AG04450 (cell line): ENCODE measurements at regions not wholly inside any gene's neighbourhood (a gene's known extent, or its start where the extent isn't known, plus 50 kb on each side); places are given as distances from the start of the nearest gene placed in this dataset.
"Not testable (repeated sequence)": the region's sequence is repeated elsewhere in the genome, so short reads cannot be mapped to it uniquely, and the experiment has no call there.

Experiments used
- CTCF ChIA-PET: fragments of 300-600, 350-600 bp; formaldehyde crosslinking; extraction: SDS; loops from one replicate; lab custom pipeline; 2022; ENCODE audit warnings: antibody characterized with exemption, inconsistent platforms; lab: Charles Lee
- POLR2A ChIA-PET: fragments of 350-600 bp; formaldehyde crosslinking; extraction: SDS; loops from one replicate; lab custom pipeline; 2021; ENCODE audit warnings: antibody characterized with exemption, inconsistent platforms; lab: Yijun Ruan, JAX
- DNase-seq: peaks from one replicate; pipeline ENCODE4 v3.0.0-alpha.2; 2011; ENCODE audit warnings: low read depth, low spot score
- H3K27ac ChIP-seq: one replicate; pipeline ENCODE4 v1.5.1; 2012; ENCODE audit warnings: low read depth, low read length, control low read depth
- H3K27me3 ChIP-seq: one replicate; pipeline ENCODE4 v1.6.0; 2012; ENCODE audit warnings: low read length; ENCODE audit not compliant: control insufficient read depth, insufficient read depth
- H3K4me3 ChIP-seq: 2 replicates; pipeline ENCODE4 v1.5.1; 2011; ENCODE audit warnings: mild to moderate bottlenecking, low read depth, low read length, control low read depth
- H3K9me3 ChIP-seq: 2 replicates; pipeline ENCODE4 v1.5.1; 2012; ENCODE audit warnings: low read length; ENCODE audit not compliant: control insufficient read depth, insufficient read depth
- CTCF ChIP-seq: IDR thresholded peaks from 2 replicates; pipeline ENCODE4 v1.5.1; 2011; ENCODE audit warnings: low read depth, low read length, control low read depth, inconsistent platforms

DNA sequence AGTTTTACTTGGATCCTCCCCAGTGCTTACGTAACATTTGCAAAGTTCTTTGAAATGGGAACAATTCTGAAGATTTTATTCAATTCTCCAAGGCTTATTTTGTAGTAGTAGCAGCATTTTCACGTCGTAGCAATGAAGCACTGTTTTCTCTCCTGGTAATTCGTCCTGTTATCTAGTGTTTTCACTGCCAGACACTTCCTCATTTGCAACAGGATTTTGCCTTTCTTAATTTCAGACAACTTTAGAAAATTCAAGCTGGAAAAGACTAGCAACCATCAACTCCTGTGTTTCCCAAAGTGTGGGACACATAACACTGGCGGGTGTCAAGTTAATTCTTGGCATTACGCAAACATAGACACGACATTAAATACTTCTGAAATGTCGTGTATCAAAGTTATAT, 131.6 kb downstream of the CHD9NB start:
- POLR2A ChIA-PET = no interaction called here
- CTCF ChIA-PET = no interaction called here
- no peaks in the 10 kb centered on the region for H3K9me3 ChIP-seq
- no peak for DNase-seq
- H3K4me3 ChIP-seq = no peak overlapping the region
- TF ChIP-seq CTCF = no peak
- no peaks in the 10 kb centered on the region for H3K27me3 ChIP-seq
- no peak overlapping the region for H3K27ac ChIP-seq

DNA sequence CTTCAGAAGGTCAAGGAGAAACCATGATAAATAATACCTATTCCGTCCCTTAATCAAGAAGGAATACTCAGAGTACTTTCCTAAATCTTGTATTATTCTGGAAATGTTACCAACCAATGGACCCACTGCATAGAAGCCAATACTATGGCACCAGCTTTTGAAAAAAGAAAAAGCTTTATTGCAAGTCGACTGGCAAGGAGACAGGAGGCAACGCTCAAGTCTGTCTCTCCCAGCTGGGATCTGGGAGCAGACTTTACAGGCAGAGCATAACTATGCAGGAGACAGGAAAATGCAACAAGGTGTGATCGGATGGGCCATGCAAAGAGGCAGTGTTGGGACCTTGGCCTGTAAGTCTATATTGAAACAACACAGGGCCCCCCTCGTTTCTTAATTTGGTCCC, 132.4 kb downstream of the CHD9NB start:
- Histone ChIP-seq H3K9me3 (no peaks in the 10 kb centered on the region), H3K27ac (no peak overlapping the region), H3K27me3 (no peaks in the 10 kb centered on the region), H3K4me3 (no peak overlapping the region)
- ChIA-PET POLR2A (no interaction called here), CTCF (no interaction called here)
- no peak for TF ChIP-seq CTCF
- DNase-seq = no peak

DNA sequence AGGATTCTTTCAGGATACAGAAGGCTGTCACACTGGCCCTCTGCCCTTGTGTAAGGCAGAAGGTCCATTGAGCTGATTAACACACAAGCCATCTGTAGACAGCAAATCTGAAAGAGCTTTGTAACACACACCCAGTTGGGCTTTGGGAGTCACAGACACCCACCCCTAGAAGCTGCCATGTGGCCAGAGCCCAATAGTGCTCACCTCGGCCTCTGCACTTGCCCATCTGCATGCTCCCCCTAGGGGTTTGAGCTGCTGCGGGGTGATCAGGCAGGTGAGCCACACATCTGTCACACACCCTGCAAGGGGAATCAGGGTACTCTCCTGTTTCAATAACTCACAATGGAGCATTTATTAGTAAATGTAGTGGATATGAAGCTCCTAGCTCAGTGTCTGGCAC, 138.3 kb downstream of the CHD9NB start:
- CTCF ChIA-PET = interaction anchor here (1.8 to 1.9 kb wide), 2 partner anchors 16 to 723 kb away, joined by 4 to 6 read pairs; no protein-coding TSS in a partner anchor
- no peaks in the 10 kb centered on the region for H3K27me3 ChIP-seq
- H3K27ac ChIP-seq = no peak overlapping the region
- POLR2A ChIA-PET = no interaction called here
- no peaks in the 10 kb centered on the region for H3K9me3 ChIP-seq
- TF ChIP-seq CTCF = no peak
- no peak for DNase-seq
- H3K4me3 ChIP-seq = no peak overlapping the region

DNA sequence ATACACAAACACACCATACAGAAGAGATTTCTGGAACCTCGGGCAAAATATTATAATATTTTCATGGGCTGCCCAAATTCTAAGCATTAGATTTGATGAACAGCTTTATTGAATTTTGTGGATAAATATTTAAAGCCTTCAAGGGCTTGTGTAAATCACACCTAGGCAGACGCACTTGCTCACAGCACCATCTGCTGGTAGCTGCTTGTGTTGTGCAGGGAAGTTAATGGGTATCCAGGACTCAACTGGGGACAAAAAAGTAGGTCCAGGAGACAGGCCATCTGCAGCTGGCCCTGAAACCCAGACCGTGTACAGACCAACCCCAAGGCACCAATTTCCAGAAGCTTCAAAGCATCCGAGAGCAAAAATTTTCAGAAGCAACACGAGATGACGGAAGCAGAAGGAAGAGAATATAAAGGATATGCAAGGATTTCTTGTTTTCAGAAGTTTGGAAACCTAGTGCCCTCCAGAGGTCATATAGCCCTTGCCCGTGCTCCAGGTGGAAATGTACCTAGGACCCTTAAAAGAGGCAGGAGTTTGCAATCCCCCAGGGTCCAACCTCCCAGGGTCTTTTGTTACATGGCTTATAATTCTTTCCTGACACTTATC, 140.0 kb downstream of the CHD9NB start:
- peak; percentile 70 for TF ChIP-seq CTCF
- peak; percentile 6 for DNase-seq
- CTCF ChIA-PET = interaction anchor here (0.6 to 2.8 kb wide), 10 partner anchors 11 to 843 kb away, joined by 3 to 39 read pairs (median 5); partner anchors contain the start of gene TOX3
- Histone ChIP-seq H3K9me3 (no peaks in the 10 kb centered on the region), H3K27me3 (no peaks in the 10 kb centered on the region), H3K27ac (no peak overlapping the region), H3K4me3 (no peak overlapping the region)
- POLR2A ChIA-PET = no interaction called here

DNA sequence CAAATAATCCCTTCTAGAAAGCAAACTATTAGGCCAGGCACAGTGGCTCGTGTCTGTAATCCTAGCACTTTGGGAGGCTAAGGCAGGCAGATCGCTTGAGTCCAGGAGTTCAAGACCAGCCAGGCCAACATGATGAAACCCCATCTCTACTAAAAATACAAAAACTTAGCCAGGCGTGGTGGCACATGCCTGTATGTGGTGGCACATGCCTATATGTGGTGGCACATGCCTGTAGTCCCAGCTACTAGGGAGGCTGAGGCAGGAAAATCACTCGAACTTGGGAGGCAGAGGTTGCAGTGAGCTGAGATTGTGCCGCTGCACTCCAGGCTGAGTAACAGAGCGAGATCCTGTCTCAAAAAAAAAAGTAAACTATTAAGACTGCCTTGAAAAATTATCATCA, 144.6 kb downstream of the CHD9NB start:
- CTCF ChIA-PET, POLR2A ChIA-PET, H3K9me3 ChIP-seq, H3K27me3 ChIP-seq, DNase-seq, H3K27ac ChIP-seq, H3K4me3 ChIP-seq: not testable (repeated sequence)

DNA sequence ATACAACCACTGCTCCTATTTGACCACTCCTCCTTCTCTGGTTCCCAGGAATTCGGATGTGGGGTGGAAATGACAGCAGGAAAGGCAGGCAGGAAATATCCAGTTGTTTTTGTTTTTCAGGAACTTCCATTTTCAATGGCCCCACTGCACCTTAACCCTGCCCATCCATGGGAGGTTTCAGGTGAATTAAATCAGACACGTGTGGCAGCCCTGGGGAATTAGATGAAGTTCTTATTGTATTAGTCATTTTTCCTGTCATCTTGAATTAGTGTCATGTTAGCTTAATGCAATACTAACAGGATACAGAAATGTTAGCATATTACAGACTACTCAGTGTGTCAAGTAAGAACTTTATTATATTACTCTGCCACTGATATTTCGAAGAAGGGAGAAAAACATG, 146.4 kb downstream of the CHD9NB start:
- TF ChIP-seq CTCF = no peak
- no peaks in the 10 kb centered on the region; the same call in 1 of the 2 replicates for H3K9me3 ChIP-seq
- ChIA-PET POLR2A (no interaction called here), CTCF (no interaction called here)
- H3K27ac ChIP-seq = no peak overlapping the region
- H3K27me3 ChIP-seq = no peaks in the 10 kb centered on the region
- H3K4me3 ChIP-seq = no peak overlapping the region
- no peak for DNase-seq
